IMR-90 (cell line): ENCODE measurements at regions not wholly inside any gene's neighbourhood (a gene's known extent, or its start where the extent isn't known, plus 50 kb on each side); places are given as distances from the start of the nearest gene placed in this dataset.

ENCODE experiments used
- ATAC-seq: fragments of 200-7000 bp; cut with Tn5 transposase; 2 replicates; pipeline ENCODE4 v1.9.1; 2020; ENCODE audit warnings: low read depth, mild to moderate bottlenecking, moderate library complexity
- BruUV-seq: library from RNA; stranded (reverse); fragments of 400-500 nt; replicated peaks from 2 replicates; lab custom pipeline; 2021; lab: Mats Ljungman, UMichigan
- CTCF ChIA-PET: fragments of 300-600 bp; formaldehyde crosslinking; extraction: SDS; loops from one replicate; lab custom pipeline; 2021; ENCODE audit warnings: antibody characterized with exemption; lab: Yijun Ruan, JAX
- POLR2A ChIA-PET: fragments of 300-600 bp; sonication (Branson Sonifier 250); formaldehyde crosslinking; loops from one replicate; lab custom pipeline; 2022; ENCODE audit warnings: antibody characterized with exemption; ENCODE audit not compliant: unreplicated experiment; lab: Charles Lee
- DNase-seq: peaks from one replicate; pipeline ENCODE4 v3.0.0; 2013
- H2AFZ ChIP-seq: replicated peaks from 2 replicates; pipeline ENCODE3; 2013; ENCODE audit warnings: low read length, mild to moderate bottlenecking; ENCODE audit not compliant: poor library complexity
- H2AK5ac ChIP-seq: 2 replicates; pipeline ENCODE4 v1.6.1; 2013; ENCODE audit warnings: low read depth, low read length, inconsistent platforms
- H2AK9ac ChIP-seq: replicated peaks from 2 replicates; pipeline ENCODE3; 2013; ENCODE audit warnings: mild to moderate bottlenecking, low read depth, low read length, moderate library complexity; ENCODE audit not compliant: poor library complexity
- H2BK120ac ChIP-seq: 2 replicates; pipeline ENCODE4 v1.6.1; 2013; ENCODE audit warnings: low read depth, low read length, inconsistent platforms
- H2BK15ac ChIP-seq: 3 replicates; pipeline ENCODE4 v1.6.1; 2013; ENCODE audit warnings: low read depth, low read length, inconsistent platforms
- H2BK20ac ChIP-seq: 2 replicates; pipeline ENCODE4 v1.6.1; 2013; ENCODE audit warnings: low read depth, mild to moderate bottlenecking, inconsistent platforms, low read length, moderate library complexity
- H2BK5ac ChIP-seq: 2 replicates; pipeline ENCODE4 v1.6.1; 2013; ENCODE audit warnings: mild to moderate bottlenecking, low read depth, low read length, inconsistent platforms; ENCODE audit not compliant: poor library complexity, severe bottlenecking
- H3K14ac ChIP-seq: replicated peaks from 2 replicates; pipeline ENCODE4 v1.6.1; 2013; ENCODE audit warnings: low read depth, low read length, inconsistent platforms
- H3K18ac ChIP-seq: 2 replicates; pipeline ENCODE4 v1.6.1; 2013; ENCODE audit warnings: low read depth, low read length, control low read depth
- H3K23ac ChIP-seq: 2 replicates; pipeline ENCODE4 v1.6.1; 2013; ENCODE audit warnings: low read depth, low read length, inconsistent platforms
- H3K27ac ChIP-seq: 2 replicates; pipeline ENCODE4 v1.5.1; 2013; ENCODE audit warnings: mild to moderate bottlenecking, control low read depth, low read length; ENCODE audit not compliant: insufficient read depth
- H3K27me3 ChIP-seq: 2 replicates; pipeline ENCODE4 v1.6.1; 2013; ENCODE audit warnings: low read length; ENCODE audit not compliant: control insufficient read depth, insufficient read depth
- H3K36me3 ChIP-seq: 2 replicates; pipeline ENCODE4 v1.6.1; 2013; ENCODE audit warnings: low read length, mixed read lengths; ENCODE audit not compliant: control insufficient read depth, insufficient read depth
- H3K4ac ChIP-seq: 2 replicates; pipeline ENCODE4 v1.6.1; 2013; ENCODE audit warnings: low read depth, low read length, inconsistent platforms
- H3K4me1 ChIP-seq: 2 replicates; pipeline ENCODE4 v1.6.1; 2013; ENCODE audit warnings: low read length, mixed read lengths; ENCODE audit not compliant: control insufficient read depth, insufficient read depth
- H3K4me2 ChIP-seq: 2 replicates; pipeline ENCODE4 v1.6.1; 2013; ENCODE audit warnings: low read depth, mild to moderate bottlenecking, control low read depth, low read length, moderate library complexity
- H3K4me3 ChIP-seq: 2 replicates; pipeline ENCODE4 v1.5.1; 2013; ENCODE audit warnings: low read depth, mild to moderate bottlenecking, control low read depth, low read length, moderate library complexity; ENCODE audit not compliant: insufficient read depth
- H3K56ac ChIP-seq: 2 replicates; pipeline ENCODE4 v1.6.1; 2013; ENCODE audit warnings: low read length, inconsistent platforms; ENCODE audit not compliant: insufficient read depth; ENCODE audit errors: extremely low read depth
- H3K79me1 ChIP-seq, 2 experiments: 2 replicates each; pipeline ENCODE4 v1.6.1; 2013; ENCODE audit warnings: low read length in 2 of 2, inconsistent platforms in 1 of 2, low read depth in 1 of 2
- H3K9ac ChIP-seq: 2 replicates; pipeline ENCODE4 v1.6.1; 2013; ENCODE audit warnings: low read depth, low read length, control low read depth
- H3K9me1 ChIP-seq: 2 replicates; pipeline ENCODE4 v1.6.1; 2013; ENCODE audit warnings: low read length, inconsistent platforms; ENCODE audit not compliant: insufficient read depth
- H3K9me3 ChIP-seq: 2 replicates; pipeline ENCODE4 v1.6.1; 2013; ENCODE audit warnings: low read length; ENCODE audit not compliant: control insufficient read depth, insufficient read depth
- H4K20me1 ChIP-seq: 2 replicates; pipeline ENCODE4 v1.6.1; 2013; ENCODE audit warnings: low read length, inconsistent platforms; ENCODE audit not compliant: insufficient read depth
- H4K5ac ChIP-seq: 2 replicates; pipeline ENCODE4 v1.6.1; 2013; ENCODE audit warnings: mild to moderate bottlenecking, low read depth, low read length, control low read depth
- H4K8ac ChIP-seq, 2 experiments: 2 replicates each; pipeline ENCODE4 v1.6.1; 2013; ENCODE audit warnings: low read depth in 2 of 2, low read length in 2 of 2, control low read depth in 1 of 2, inconsistent platforms in 1 of 2
- H4K91ac ChIP-seq: 2 replicates; pipeline ENCODE4 v1.6.1; 2013; ENCODE audit warnings: low read depth, low read length, inconsistent platforms; ENCODE audit not compliant: insufficient read depth
- BHLHE40 ChIP-seq: fragments of 150-350 bp; IDR thresholded peaks from 2 replicates; pipeline ENCODE4 v1.6.1; 2016; ENCODE audit warnings: mild to moderate bottlenecking, low read depth, low read length
- CEBPB ChIP-seq: IDR thresholded peaks from 2 replicates; pipeline ENCODE4 v1.6.1; 2012; ENCODE audit warnings: low read depth, low read length, improper control_type of control experiment
- MAZ ChIP-seq: IDR thresholded peaks from 2 replicates; pipeline ENCODE4 v1.6.1; 2012; ENCODE audit warnings: low read depth, mild to moderate bottlenecking, low read length, improper control_type of control experiment, moderate library complexity, borderline replicate concordance
- MXI1 ChIP-seq: IDR thresholded peaks from 2 replicates; pipeline ENCODE4 v1.6.1; 2012; ENCODE audit warnings: low read depth, mild to moderate bottlenecking, low read length, moderate library complexity, borderline replicate concordance
- NFE2L2 ChIP-seq: fragments of 150-350 bp; IDR thresholded peaks from 2 replicates; pipeline ENCODE4 v1.6.1; 2016; ENCODE audit warnings: low read depth, mild to moderate bottlenecking, low read length
- POLR2A ChIP-seq: IDR thresholded peaks from 2 replicates; pipeline ENCODE4 v1.6.1; 2012; ENCODE audit warnings: mild to moderate bottlenecking, low read depth, low read length
- RAD21 ChIP-seq: IDR thresholded peaks from 2 replicates; pipeline ENCODE4 v1.6.1; 2012; ENCODE audit warnings: low read length, improper control_type of control experiment
- RFX5 ChIP-seq: IDR thresholded peaks from 2 replicates; pipeline ENCODE4 v1.8.0; 2012; ENCODE audit warnings: low read depth, mild to moderate bottlenecking, low read length, moderate library complexity
- USF2 ChIP-seq: fragments of 150-350 bp; IDR thresholded peaks from 2 replicates; pipeline ENCODE4 v1.6.1; 2017; ENCODE audit warnings: mild to moderate bottlenecking, antibody characterized with exemption, low read length, low read depth
- WGBS, 2 experiments: methylation state at CpG; one replicate each; pipeline versions ENCODE4 v1.1.5 to v1.1.7; 2013; ENCODE audit warnings: missing lambda C conversion rate in 2 of 2; ENCODE audit not compliant: insufficient read length in 1 of 2; ENCODE audit errors: extremely low coverage in 2 of 2; 5-methylcytosine and 5-hydroxymethylcytosine counted together
- dilution Hi-C: fragments of 300-500 bp; cut with HindIII; formaldehyde crosslinking; loops from one replicate; pipeline ENCODE4 v1.14.3; 2018; ENCODE audit warnings: low sequenced_read_pairs; ENCODE audit not compliant: unreplicated experiment
- in situ Hi-C: fragments of 300-500 bp; cut with MboI; formaldehyde crosslinking; loops from 3 replicates; pipeline ENCODE4 v1.14.3; 2019; ENCODE audit warnings: low sequenced_read_pairs, inconsistent platforms, mixed read lengths
- intact Hi-C: fragments of 100-400 bp; cut with micrococcal nuclease; formaldehyde crosslinking; loops from 2 replicates; pipeline ENCODE4 v1.10.0; 2022
- TF ChIP-seq, protein P1 (sequence below): conservative IDR thresholded peaks from 2 replicates; pipeline ENCODE4 v1.5.1; 2012; ENCODE audit warnings: mild to moderate bottlenecking, low read depth, low read length, improper control_type of control experiment

GRCh38 chr2:172366596-172367150 is 60.7 kb upstream of the ITGA6 start:
- CTCF ChIA-PET = interaction anchor here (0.5 kb wide), 1 partner anchor 230 kb away, joined by 4 read pairs; no protein-coding TSS in a partner anchor
- ATAC-seq = no peak
- no peak for DNase-seq
- in situ Hi-C loops = no loop called here
- Histone ChIP-seq H3K4me3 (no peak overlapping the region), H2AFZ (no peak overlapping the region), H4K5ac (no peak overlapping the region), H3K18ac (no peak overlapping the region), H3K27me3 (no peaks in the 10 kb centered on the region; the same call in 1 of the 2 replicates), H4K8ac (no peak overlapping the region), H3K4me2 (no peak overlapping the region), H2BK20ac (no peak overlapping the region), H2AK5ac (no peak overlapping the region), H4K91ac (no peak overlapping the region), H3K14ac (no peak overlapping the region), H3K9ac (no peak overlapping the region), H3K36me3 (no peaks in the 10 kb centered on the region), H3K4me1 (no peaks in the 10 kb centered on the region), H3K9me3 (peaks cover 11% of the 10 kb centered on the region), H2AK9ac (no peak overlapping the region), H3K23ac (no peak overlapping the region), H3K27ac (no peak overlapping the region), H2BK15ac (no peak overlapping the region), H3K56ac (no peak overlapping the region), H3K4ac (no peak overlapping the region), H3K79me1 (no peaks in the 10 kb centered on the region), H4K20me1 (no peaks in the 10 kb centered on the region), H3K9me1 (no peaks in the 10 kb centered on the region), H2BK120ac (no peak overlapping the region), H2BK5ac (no peak overlapping the region)
- no TSS peak for BruUV-seq
- 67% methylated on average over 3 of the region's 11 CpGs; no CpG with 5 or more reads in 1 of the 2 experiments for WGBS, 2 experiments
- dilution Hi-C loops = no loop called here
- TF ChIP-seq RAD21 (no peak), RFX5 (no peak), USF2 (no peak), BHLHE40 (no peak), CEBPB (no peak), MXI1 (no peak), POLR2A (no peak), MAZ (no peak), NFE2L2 (no peak)
- TF ChIP-seq, protein P1, sequence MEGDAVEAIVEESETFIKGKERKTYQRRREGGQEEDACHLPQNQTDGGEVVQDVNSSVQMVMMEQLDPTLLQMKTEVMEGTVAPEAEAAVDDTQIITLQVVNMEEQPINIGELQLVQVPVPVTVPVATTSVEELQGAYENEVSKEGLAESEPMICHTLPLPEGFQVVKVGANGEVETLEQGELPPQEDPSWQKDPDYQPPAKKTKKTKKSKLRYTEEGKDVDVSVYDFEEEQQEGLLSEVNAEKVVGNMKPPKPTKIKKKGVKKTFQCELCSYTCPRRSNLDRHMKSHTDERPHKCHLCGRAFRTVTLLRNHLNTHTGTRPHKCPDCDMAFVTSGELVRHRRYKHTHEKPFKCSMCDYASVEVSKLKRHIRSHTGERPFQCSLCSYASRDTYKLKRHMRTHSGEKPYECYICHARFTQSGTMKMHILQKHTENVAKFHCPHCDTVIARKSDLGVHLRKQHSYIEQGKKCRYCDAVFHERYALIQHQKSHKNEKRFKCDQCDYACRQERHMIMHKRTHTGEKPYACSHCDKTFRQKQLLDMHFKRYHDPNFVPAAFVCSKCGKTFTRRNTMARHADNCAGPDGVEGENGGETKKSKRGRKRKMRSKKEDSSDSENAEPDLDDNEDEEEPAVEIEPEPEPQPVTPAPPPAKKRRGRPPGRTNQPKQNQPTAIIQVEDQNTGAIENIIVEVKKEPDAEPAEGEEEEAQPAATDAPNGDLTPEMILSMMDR = no peak
- intact Hi-C loops = no loop called here
- POLR2A ChIA-PET = no interaction called here
